Superior temporal gyrus (tissue), 1 donor: ENCODE measurements at regions not wholly inside any gene's neighbourhood (a gene's known extent, or its start where the extent isn't known, plus 50 kb on each side); places are given as distances from the start of the nearest gene placed in this dataset.

ENCODE experiments used
- DNase-seq: peaks from one replicate; pipeline ENCODE4 v3.0.0-alpha.2; 2016; ENCODE audit errors: extremely low spot score

DNA sequence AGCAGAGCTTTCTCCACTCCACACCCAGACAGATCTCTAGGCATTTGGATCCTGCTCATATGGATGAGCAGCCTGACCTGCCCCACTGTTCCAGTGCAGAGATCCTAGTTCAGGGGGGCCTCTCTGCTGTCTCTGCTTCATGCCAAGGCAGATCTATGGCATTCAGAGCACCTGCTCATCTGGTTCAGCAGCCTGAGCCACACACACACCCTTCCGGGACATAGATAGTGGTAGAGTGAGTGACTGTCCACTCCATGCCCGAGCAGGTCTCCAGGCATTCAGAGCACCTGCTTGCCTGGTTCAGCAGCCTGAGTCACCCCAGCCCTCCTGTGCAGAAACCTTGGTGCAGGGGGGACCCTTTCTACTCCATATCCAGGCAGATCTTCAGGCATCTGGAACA is 54.3 kb upstream of the ZNF800 start:
- DNase-seq: no peak
